GM12878 (cell line): ENCODE measurements at regions not wholly inside any gene's neighbourhood (a gene's known extent, or its start where the extent isn't known, plus 50 kb on each side); places are given as distances from the start of the nearest gene placed in this dataset.

Source experiments
- ATAC-seq: fragments of 200-7000 bp; cut with Tn5 transposase; 3 replicates; pipeline ENCODE4 v1.9.1; 2020; ENCODE audit warnings: mild to moderate bottlenecking, moderate library complexity
- BruUV-seq: library from RNA; stranded (reverse); fragments of 400-500 nt; replicated peaks from 2 replicates; lab custom pipeline; 2021; lab: Mats Ljungman, UMichigan
- CTCF ChIA-PET: fragments of 300-600 bp; sonication (Branson Sonifier 250); formaldehyde crosslinking; extraction: SDS; loops from one replicate; lab custom pipeline; 2021; ENCODE audit warnings: inconsistent platforms; lab: Yijun Ruan, JAX
- POLR2A ChIA-PET: fragments of 350-600 bp; formaldehyde crosslinking; extraction: SDS; loops from one replicate; lab custom pipeline; 2021; ENCODE audit warnings: inconsistent platforms; lab: Charles Lee
- RAD21 ChIA-PET: fragments of 300-600 bp; sonication (Branson Sonifier 250); formaldehyde crosslinking; loops from one replicate; lab custom pipeline; 2023; ENCODE audit warnings: antibody characterized with exemption; ENCODE audit not compliant: unreplicated experiment; lab: Charles Lee
- SMC1A ChIA-PET: fragments of 300-600 bp; sonication (Branson Sonifier 250); formaldehyde crosslinking; loops from one replicate; lab custom pipeline; 2023; ENCODE audit not compliant: unreplicated experiment, uncharacterized antibody; lab: Charles Lee
- DNase-seq: peaks from one replicate; pipeline ENCODE4 v3.0.0-alpha.2; 2011; ENCODE audit warnings: low read depth, low spot score
- FAIRE-seq: peaks from 3 replicates; lab custom pipeline; 2011; peaks lifted over from hg19 to GRCh38; lab: Jason Lieb, UNC
- H2AFZ ChIP-seq: 2 replicates; pipeline ENCODE4 v1.6.0; 2011; ENCODE audit warnings: low read depth, low read length, control low read depth; ENCODE audit not compliant: control insufficient read depth
- H3K27ac ChIP-seq: 2 replicates; pipeline ENCODE4 v1.5.1; 2011; ENCODE audit warnings: control low read depth; ENCODE audit not compliant: control insufficient read depth, insufficient read depth
- H3K27me3 ChIP-seq, 2 experiments: replicated peaks in 1 of 2; 2 replicates each; pipeline versions ENCODE4 v1.6.0 to v1.6.1; 2011; ENCODE audit warnings: low read length in 1 of 2; ENCODE audit not compliant: control insufficient read depth in 2 of 2, insufficient read depth in 2 of 2
- H3K36me3 ChIP-seq, 2 experiments: 2 replicates each; pipeline ENCODE4 v1.5.1; 2011; ENCODE audit warnings: low read length in 1 of 2; ENCODE audit not compliant: control insufficient read depth in 2 of 2, insufficient read depth in 2 of 2
- H3K4me1 ChIP-seq: 2 replicates; pipeline ENCODE4 v1.6.1; 2011; ENCODE audit warnings: mild to moderate bottlenecking, low read length, moderate library complexity, mixed read lengths; ENCODE audit not compliant: control insufficient read depth, insufficient read depth
- H3K4me2 ChIP-seq: 2 replicates; pipeline ENCODE4 v1.6.0; 2011; ENCODE audit warnings: control low read depth; ENCODE audit not compliant: control insufficient read depth, insufficient read depth
- H3K4me3 ChIP-seq: fragments of 200-600 bp; sonication (generic); 2 replicates; pipeline ENCODE4 v1.5.1; 2016
- H3K79me2 ChIP-seq: 2 replicates; pipeline ENCODE4 v1.6.0; 2011; ENCODE audit warnings: low read length; ENCODE audit not compliant: control insufficient read depth, insufficient read depth
- H3K9ac ChIP-seq: 2 replicates; pipeline ENCODE4 v1.8.0; 2011; ENCODE audit warnings: low read length, control low read depth, mixed read lengths; ENCODE audit not compliant: control insufficient read depth, insufficient read depth
- H3K9me3 ChIP-seq: replicated peaks from 3 replicates; pipeline ENCODE4 v1.5.1; 2011; ENCODE audit warnings: mild to moderate bottlenecking, low read length; ENCODE audit not compliant: control insufficient read depth, insufficient read depth
- H4K20me1 ChIP-seq: 2 replicates; pipeline ENCODE4 v1.6.0; 2011; ENCODE audit not compliant: control insufficient read depth, insufficient read depth
- BCL11A ChIP-seq: IDR thresholded peaks from 2 replicates; pipeline ENCODE4 v1.6.1; 2011; ENCODE audit warnings: low read depth, low read length
- ESRRA ChIP-seq: IDR thresholded peaks from 2 replicates; pipeline ENCODE4 v1.6.1; 2012; ENCODE audit warnings: mild to moderate bottlenecking, low read length, improper control_type of control experiment
- EZH2 ChIP-seq: IDR thresholded peaks from 2 replicates; pipeline ENCODE4 v1.6.1; 2012; ENCODE audit warnings: low read depth, mild to moderate bottlenecking, control low read depth, inconsistent platforms, low read length, borderline replicate concordance; ENCODE audit not compliant: control insufficient read depth
- KLF5 ChIP-seq: fragments of 450-650 bp; IDR thresholded peaks from 2 replicates; pipeline ENCODE4 v1.6.1; 2014; ENCODE audit warnings: mild to moderate bottlenecking; ENCODE audit not compliant: partially characterized antibody
- MTA3 ChIP-seq: IDR thresholded peaks from 2 replicates; pipeline ENCODE4 v1.6.1; 2012; ENCODE audit warnings: low read length, inconsistent platforms, borderline replicate concordance
- RAD21 ChIP-seq: IDR thresholded peaks from 2 replicates; pipeline ENCODE4 v1.6.1; 2011; ENCODE audit warnings: mild to moderate bottlenecking, low read depth, low read length, moderate library complexity; ENCODE audit not compliant: insufficient read depth
- RCOR1 ChIP-seq: conservative IDR thresholded peaks from 2 replicates; pipeline ENCODE4 v1.6.1; 2012; ENCODE audit warnings: low read depth, low read length, improper control_type of control experiment
- WGBS: methylation state at CpG from one replicate; pipeline ENCODE4 v1.1.6; 2016; ENCODE audit warnings: low lambda C conversion rate; ENCODE audit not compliant: insufficient replicate concordance, insufficient coverage; ENCODE audit errors: missing lambda C conversion rate; 5-methylcytosine and 5-hydroxymethylcytosine counted together
- in situ Hi-C: fragments of 300-500 bp; cut with MboI; formaldehyde crosslinking; loops from 9 replicates; pipeline ENCODE4 v1.14.3; 2018; ENCODE audit warnings: mixed read lengths
- intact Hi-C: fragments of 100-400 bp; cut with micrococcal nuclease; formaldehyde crosslinking; loops from one replicate; pipeline ENCODE4 v1.14.2; 2022; ENCODE audit not compliant: unreplicated experiment
- TF ChIP-seq, protein P1 (sequence below): fragments of 150-350 bp; IDR thresholded peaks from 2 replicates; pipeline ENCODE4 v1.6.1; 2014; ENCODE audit warnings: mild to moderate bottlenecking, low read depth, low read length
- TF ChIP-seq, protein P2 (sequence below): IDR thresholded peaks from 2 replicates; pipeline ENCODE4 v1.6.1; 2012; ENCODE audit warnings: low read length, inconsistent platforms
- TF ChIP-seq, protein P3 (sequence below): fragments of 450-650 bp; IDR thresholded peaks from 2 replicates; pipeline ENCODE4 v1.6.1; 2017; ENCODE audit warnings: mild to moderate bottlenecking, moderate library complexity

DNA sequence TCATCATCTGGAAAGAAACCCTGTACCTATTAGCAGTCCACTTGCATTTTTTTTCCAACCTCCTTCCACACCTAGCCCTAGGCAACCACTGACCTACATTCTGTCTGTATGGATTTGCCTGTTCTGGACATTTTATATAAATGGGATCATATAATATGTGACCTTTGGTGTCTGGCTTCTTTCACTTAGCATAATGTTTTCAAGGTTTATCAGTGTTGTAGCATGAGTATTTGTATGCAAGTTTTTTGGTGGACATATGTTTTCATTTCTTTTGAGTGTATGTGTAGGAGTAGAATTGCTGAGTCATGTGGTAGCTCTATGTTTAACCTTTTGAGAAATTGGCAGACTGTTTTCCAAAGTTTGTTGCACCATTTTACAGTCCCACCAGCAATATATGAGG lies 198.6 kb downstream of the CEP135 start:
- H3K4me2 ChIP-seq = no peak overlapping the region
- intact Hi-C loops = no loop called here
- ChIA-PET RAD21 (no interaction called here), POLR2A (no interaction called here)
- H3K4me1 ChIP-seq = no peaks in the 10 kb centered on the region
- BruUV-seq = no TSS peak
- H3K4me3 ChIP-seq = no peak overlapping the region
- H4K20me1 ChIP-seq = no peaks in the 10 kb centered on the region
- TF ChIP-seq, protein P1, sequence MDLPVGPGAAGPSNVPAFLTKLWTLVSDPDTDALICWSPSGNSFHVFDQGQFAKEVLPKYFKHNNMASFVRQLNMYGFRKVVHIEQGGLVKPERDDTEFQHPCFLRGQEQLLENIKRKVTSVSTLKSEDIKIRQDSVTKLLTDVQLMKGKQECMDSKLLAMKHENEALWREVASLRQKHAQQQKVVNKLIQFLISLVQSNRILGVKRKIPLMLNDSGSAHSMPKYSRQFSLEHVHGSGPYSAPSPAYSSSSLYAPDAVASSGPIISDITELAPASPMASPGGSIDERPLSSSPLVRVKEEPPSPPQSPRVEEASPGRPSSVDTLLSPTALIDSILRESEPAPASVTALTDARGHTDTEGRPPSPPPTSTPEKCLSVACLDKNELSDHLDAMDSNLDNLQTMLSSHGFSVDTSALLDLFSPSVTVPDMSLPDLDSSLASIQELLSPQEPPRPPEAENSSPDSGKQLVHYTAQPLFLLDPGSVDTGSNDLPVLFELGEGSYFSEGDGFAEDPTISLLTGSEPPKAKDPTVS = no peak
- TF ChIP-seq, all 136 proteins: peak for 0
- CTCF ChIA-PET = no interaction called here
- no peaks in the 10 kb centered on the region for H3K9me3 ChIP-seq
- H3K36me3 ChIP-seq = no peaks in the 10 kb centered on the region
- H3K9ac ChIP-seq = no peak overlapping the region
- no peaks in the 10 kb centered on the region for H3K27me3 ChIP-seq
- DNase-seq (no peak), FAIRE-seq (no peak), ATAC-seq (no peak)
- H3K79me2 ChIP-seq = no peaks in the 10 kb centered on the region
- H3K27ac ChIP-seq = no peak overlapping the region
- in situ Hi-C loops = no loop called here
- H2AFZ ChIP-seq = no peak overlapping the region
- SMC1A ChIA-PET = no interaction called here

GRCh38 chr4:56146956-56147355 lies 198.2 kb downstream of the CEP135 start:
- Histone ChIP-seq H4K20me1 (no peaks in the 10 kb centered on the region), H2AFZ (no peak overlapping the region), H3K4me3 (no peak overlapping the region), H3K4me2 (no peak overlapping the region), H3K36me3 (no peaks in the 10 kb centered on the region), H3K9ac (no peak overlapping the region), H3K4me1 (no peaks in the 10 kb centered on the region), H3K79me2 (no peaks in the 10 kb centered on the region), H3K27me3 (no peaks in the 10 kb centered on the region), H3K9me3 (no peaks in the 10 kb centered on the region), H3K27ac (no peak overlapping the region)
- intact Hi-C loops (no loop called here), in situ Hi-C loops (no loop called here)
- ATAC-seq (no peak), DNase-seq (no peak), FAIRE-seq (no peak)
- WGBS = 66% methylated on average over 9 of the region's 9 CpGs
- POLR2A ChIA-PET = no interaction called here
- SMC1A ChIA-PET = no interaction called here
- RAD21 ChIA-PET = no interaction called here
- CTCF ChIA-PET = no interaction called here
- BruUV-seq = no TSS peak
- TF ChIP-seq KLF5 (no peak), ESRRA (no peak), MTA3 (no peak), RCOR1 (no peak), EZH2 (no peak), BCL11A (no peak), RAD21 (no peak)
- TF ChIP-seq, protein P2, sequence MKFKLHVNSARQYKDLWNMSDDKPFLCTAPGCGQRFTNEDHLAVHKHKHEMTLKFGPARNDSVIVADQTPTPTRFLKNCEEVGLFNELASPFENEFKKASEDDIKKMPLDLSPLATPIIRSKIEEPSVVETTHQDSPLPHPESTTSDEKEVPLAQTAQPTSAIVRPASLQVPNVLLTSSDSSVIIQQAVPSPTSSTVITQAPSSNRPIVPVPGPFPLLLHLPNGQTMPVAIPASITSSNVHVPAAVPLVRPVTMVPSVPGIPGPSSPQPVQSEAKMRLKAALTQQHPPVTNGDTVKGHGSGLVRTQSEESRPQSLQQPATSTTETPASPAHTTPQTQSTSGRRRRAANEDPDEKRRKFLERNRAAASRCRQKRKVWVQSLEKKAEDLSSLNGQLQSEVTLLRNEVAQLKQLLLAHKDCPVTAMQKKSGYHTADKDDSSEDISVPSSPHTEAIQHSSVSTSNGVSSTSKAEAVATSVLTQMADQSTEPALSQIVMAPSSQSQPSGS = no peak
- TF ChIP-seq, protein P3, sequence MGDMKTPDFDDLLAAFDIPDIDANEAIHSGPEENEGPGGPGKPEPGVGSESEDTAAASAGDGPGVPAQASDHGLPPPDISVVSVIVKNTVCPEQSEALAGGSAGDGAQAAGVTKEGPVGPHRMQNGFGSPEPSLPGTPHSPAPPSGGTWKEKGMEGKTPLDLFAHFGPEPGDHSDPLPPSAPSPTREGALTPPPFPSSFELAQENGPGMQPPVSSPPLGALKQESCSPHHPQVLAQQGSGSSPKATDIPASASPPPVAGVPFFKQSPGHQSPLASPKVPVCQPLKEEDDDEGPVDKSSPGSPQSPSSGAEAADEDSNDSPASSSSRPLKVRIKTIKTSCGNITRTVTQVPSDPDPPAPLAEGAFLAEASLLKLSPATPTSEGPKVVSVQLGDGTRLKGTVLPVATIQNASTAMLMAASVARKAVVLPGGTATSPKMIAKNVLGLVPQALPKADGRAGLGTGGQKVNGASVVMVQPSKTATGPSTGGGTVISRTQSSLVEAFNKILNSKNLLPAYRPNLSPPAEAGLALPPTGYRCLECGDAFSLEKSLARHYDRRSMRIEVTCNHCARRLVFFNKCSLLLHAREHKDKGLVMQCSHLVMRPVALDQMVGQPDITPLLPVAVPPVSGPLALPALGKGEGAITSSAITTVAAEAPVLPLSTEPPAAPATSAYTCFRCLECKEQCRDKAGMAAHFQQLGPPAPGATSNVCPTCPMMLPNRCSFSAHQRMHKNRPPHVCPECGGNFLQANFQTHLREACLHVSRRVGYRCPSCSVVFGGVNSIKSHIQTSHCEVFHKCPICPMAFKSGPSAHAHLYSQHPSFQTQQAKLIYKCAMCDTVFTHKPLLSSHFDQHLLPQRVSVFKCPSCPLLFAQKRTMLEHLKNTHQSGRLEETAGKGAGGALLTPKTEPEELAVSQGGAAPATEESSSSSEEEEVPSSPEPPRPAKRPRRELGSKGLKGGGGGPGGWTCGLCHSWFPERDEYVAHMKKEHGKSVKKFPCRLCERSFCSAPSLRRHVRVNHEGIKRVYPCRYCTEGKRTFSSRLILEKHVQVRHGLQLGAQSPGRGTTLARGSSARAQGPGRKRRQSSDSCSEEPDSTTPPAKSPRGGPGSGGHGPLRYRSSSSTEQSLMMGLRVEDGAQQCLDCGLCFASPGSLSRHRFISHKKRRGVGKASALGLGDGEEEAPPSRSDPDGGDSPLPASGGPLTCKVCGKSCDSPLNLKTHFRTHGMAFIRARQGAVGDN = no peak
